GM21360 (cell line): ENCODE measurements at regions not wholly inside any gene's neighbourhood (a gene's known extent, or its start where the extent isn't known, plus 50 kb on each side); places are given as distances from the start of the nearest gene placed in this dataset.

Experiments used
- ATAC-seq: cut with Tn5 transposase; IDR thresholded peaks from one replicate; pipeline ENCODE4 v1.9.1; 2021; ENCODE audit warnings: mild to moderate bottlenecking, moderate library complexity; ENCODE audit not compliant: unreplicated experiment

GRCh38 chr18:41378598-41378997, 576.4 kb upstream of the PIK3C3 start:
- ATAC-seq: peak; percentile 47

DNA sequence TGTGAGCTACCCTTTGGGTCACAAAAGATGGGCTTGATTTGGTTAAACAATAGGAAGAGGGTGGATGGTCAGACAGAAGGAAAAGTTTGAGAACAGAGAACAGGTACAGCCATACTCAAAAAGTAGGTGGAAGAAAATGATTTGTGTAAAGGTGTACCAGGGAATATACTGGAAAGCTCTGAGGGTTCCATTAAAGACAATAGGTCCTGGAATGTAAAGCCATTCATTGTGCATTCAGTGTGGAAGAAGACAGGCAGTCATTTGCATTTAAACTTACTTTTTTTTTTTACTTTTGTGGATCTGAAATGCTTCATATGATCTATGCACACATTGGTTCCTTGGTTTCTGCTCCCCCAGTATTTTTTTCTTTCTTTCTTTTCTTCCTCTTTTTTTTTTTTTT, 581.4 kb upstream of the PIK3C3 start:
- no peak for ATAC-seq

- no peak for ATAC-seq
These were observed 582.9 kb upstream of the PIK3C3 start for GRCh38 chr18:41372046-41372665.

DNA sequence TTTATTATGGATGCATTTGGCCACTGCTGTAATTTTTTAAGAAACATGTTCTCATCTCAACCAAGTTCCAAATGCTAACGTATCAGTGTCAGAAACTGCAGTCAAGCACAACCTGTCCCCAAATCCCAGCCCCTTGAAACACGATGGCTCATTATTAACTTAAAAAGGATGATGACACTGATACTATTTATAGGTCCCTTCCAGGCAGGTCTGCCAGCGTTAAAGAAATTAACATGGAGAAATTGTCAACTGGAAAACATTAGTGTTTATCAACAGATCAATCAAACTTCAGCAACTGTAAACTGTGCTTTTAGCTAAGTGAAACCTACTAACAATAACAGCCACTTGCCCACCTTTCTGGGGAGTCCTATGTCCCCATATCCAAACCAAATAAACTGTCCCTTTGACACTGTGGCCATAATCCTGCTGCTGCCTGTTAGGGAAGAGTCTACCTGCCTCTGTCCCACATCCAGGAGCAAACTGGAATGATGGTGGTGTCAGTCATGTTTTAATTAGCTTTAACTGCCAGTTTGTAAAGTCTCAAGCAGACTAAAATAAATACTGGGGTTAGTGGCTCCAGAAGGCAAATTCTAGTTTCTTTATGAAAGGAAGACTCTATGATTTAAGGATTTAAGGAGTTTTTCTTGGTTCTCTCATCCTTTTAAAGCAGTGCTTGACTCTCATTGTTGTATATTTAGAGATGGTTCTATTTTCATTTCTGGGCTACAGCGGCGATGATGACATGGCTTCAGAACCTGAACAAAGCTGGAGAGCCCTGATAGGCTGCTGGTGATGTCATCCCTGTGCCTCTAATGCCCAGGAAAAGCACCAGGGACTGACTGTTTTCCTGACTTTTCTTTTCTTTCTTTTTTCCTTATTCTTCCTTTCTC, 583.6 kb upstream of the PIK3C3 start:
- no peak for ATAC-seq

GRCh38 chr18:41370740-41371139, 584.3 kb upstream of the PIK3C3 start:
- ATAC-seq: no peak

- ATAC-seq: no peak
These were observed 597.3 kb upstream of the PIK3C3 start for GRCh38 chr18:41357708-41358107.

DNA sequence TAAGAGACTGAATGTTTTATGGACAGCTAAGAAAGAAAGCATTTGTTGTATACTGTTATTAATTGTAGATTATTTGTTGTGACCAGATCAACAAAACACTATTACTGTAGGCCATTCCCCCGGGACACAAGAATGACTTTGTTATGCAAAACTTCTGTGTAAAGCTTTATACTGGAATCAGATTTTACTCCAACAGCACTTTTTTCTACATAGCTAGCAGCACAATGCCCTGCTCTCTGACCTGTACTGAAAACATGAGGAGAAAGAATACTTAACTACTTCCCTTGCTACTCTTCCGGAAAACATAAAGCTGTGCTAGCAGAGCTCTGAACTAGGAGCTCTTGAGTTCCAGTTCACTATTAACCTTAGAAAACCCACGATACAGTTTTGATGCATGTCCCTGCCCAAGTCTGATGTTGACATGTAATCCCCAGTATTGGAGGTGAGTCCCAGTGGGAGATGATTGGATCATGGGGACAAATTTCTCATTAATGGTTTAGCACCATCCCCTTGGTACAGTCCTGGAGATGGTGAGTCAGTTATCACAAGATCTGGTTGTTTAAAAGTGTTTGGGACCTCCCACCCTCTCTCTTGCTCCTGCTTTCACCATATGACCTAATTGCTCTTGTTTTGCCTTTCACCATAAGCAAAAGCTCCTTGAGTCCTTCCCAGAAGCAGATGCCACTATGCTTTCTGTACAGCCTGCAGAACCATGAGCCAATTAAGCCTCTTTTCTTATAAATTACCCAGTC, 601.1 kb upstream of the PIK3C3 start:
- ATAC-seq: no peak

- ATAC-seq: no peak
These were observed 603.6 kb upstream of the PIK3C3 start for GRCh38 chr18:41351430-41351829.

DNA sequence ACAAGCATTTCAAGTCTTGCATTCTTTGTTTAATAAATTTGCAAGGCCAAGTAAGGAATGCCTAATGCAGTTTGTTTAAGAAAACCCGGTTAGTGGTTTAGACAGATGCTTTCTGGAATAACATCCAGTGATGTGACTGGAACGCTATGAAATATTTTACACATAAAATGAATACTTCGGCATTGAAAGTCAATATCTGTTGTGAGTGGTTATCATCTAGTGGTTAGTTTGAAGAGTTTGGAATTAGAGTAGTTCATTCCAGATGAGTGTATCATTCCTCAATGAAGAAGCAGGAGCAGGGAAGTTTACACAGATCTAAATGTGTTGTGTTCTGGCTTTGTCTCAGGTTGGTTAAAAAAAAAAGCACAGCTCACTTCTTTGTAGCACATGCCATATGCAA, 608.0 kb upstream of the PIK3C3 start:
- ATAC-seq: no peak

- no peak for ATAC-seq
These were observed 611.2 kb upstream of the PIK3C3 start for GRCh38 chr18:41343808-41344207.

- no peak for ATAC-seq
These were observed 616.7 kb upstream of the PIK3C3 start for GRCh38 chr18:41338341-41338740.

DNA sequence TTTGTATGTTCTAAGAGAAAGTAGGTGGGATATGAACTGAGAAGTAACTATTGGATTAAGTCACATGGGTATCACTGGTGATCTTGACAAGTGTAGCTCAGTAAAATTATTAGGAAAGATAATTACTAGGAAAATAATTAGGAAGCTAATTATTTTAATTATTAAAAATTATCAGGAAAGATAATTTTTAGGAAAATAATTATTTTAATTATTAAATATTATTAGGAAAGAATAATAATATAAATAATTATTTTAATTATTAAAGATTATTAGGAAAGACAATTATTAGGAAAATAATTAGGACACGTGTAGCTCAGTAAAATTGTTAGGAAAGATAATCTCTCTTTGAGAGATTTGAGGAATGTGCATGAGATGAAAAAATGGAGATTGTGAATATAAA, 623.4 kb upstream of the PIK3C3 start:
- no peak for ATAC-seq

- ATAC-seq: no peak
These were observed 628.7 kb upstream of the PIK3C3 start for GRCh38 chr18:41326311-41326710.

DNA sequence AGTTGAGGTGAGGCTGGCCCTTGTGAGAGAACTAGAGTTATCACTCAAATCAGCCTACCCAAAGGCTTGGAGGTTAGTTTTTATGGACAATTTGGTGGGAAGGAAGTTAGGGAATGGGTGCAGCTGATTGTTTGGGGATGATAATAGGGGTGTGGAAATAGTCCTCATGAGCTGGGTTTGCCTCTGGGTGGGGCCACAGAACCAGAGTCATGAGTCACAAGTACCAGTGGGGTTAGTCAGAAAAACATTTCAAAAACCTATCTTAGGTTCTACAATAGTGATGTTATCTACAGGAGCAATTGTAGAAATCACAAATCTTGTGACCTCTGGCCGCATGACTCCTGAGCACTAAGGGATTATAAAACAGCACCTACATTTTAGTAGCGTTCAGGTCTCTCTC, 630.1 kb upstream of the PIK3C3 start:
- ATAC-seq: no peak

GRCh38 chr18:41324020-41324791, 630.8 kb upstream of the PIK3C3 start:
- ATAC-seq: no peak

- no peak for ATAC-seq
These were observed 632.0 kb upstream of the PIK3C3 start for GRCh38 chr18:41323044-41323443.

DNA sequence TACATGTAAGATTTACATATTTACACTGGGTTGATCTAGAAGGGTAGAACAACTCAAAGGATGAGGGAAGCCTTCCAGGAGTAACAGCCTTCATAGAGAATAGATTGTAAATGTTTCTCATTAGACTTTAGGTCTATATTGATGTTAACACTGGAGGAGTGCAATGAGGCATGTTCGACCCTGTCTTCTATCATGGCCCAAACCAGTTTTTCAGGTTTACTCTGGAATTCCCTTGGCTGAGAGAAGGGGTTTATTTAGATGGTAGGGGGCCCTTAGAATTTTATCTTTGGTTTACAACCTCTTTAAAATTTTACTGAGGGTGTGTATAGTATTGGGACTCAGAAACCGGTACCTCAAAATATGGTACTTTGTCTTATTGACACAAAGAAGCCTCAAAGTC, 634.9 kb upstream of the PIK3C3 start:
- no peak for ATAC-seq

DNA sequence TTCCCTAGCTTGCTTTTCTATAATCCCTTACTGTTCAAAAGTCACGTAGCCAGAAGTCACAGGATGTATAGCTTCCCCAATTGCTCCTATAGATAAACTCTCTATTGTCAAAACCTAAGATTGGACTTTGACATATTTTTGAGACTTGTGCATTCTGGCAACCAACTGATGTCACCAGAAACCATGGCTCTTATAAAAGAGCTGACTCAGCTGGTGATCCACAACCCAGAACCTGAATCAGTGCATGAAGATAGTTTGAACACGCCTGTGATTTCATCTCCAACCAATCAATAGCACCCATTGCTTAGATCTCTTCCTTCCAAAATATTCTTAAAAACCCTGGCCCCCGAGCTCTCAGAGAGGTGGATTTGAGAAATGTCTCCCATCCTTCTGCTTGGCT, 639.9 kb upstream of the PIK3C3 start:
- ATAC-seq: no peak

GRCh38 chr18:41311571-41312547, 643.2 kb upstream of the PIK3C3 start:
- ATAC-seq: no peak

GRCh38 chr18:41297740-41298139, 657.3 kb upstream of the PIK3C3 start:
- ATAC-seq: no peak
